HG03469 (cell line): ENCODE measurements at regions not wholly inside any gene's neighbourhood (a gene's known extent, or its start where the extent isn't known, plus 50 kb on each side); places are given as distances from the start of the nearest gene placed in this dataset.

Source experiments
- ATAC-seq: cut with Tn5 transposase; IDR thresholded peaks from one replicate; pipeline ENCODE4 v1.9.1; 2021; ENCODE audit warnings: mild to moderate bottlenecking, moderate library complexity, moderate number of reproducible peaks; ENCODE audit not compliant: unreplicated experiment

DNA sequence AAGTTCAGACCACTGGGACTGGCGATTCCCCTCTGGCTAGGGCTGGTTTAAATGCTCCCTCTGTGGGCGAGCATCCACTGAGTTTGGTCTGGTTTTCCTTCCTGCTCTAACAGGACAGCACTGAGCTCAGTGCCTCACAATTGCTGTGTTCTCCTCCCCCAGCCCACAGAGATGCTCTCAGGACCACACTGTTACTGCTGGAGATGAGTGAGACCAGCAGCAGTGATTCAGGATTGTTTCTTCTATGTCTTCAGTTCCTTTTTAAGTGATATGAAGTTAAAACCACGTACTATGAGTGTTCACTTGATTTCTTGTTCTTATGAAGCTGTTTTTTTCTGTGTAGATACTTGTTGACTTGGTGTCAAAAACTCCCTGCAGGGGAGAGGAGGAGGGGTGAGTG is 180.4 kb upstream of the COL8A1 start:
- no peak for ATAC-seq

DNA sequence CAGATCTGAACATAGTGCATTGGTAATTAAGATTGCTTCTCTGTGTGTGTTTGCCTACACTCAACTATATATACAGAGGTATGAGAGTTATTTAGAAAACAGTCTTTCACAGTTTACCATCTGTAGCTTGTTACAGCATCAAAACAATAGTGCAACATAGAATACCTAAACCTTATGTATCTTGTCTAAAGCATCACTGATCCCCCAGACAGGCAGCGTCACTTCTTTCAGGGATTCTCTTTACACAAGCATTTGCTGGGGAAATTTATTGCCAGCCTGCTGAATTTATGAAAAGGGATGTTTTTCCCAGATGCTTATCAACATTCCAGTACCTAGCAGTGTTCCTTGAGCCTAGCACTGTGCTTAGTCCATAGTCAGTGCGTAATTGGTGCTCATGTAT is 195.8 kb upstream of the COL8A1 start:
- ATAC-seq, result no peak

DNA sequence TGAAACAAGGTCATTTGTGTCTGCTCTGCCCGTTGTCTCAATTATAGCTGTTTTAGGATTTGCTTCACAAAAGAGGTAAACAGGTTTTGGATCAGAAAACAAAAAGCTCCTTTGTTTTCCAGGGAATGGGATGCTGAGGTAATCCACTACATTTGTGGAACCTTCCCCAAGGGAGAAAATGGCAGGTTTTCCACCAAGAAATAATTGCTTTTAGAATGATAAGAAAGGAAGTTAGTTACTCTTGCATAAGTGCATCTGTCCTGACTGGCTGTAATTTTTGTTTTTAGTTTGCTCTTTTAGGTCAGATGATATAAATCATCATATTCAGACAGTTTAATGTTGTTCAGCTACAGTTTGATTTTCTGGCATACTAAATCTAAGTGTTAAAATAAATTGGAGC is 198.5 kb upstream of the COL8A1 start:
- ATAC-seq, result no peak

DNA sequence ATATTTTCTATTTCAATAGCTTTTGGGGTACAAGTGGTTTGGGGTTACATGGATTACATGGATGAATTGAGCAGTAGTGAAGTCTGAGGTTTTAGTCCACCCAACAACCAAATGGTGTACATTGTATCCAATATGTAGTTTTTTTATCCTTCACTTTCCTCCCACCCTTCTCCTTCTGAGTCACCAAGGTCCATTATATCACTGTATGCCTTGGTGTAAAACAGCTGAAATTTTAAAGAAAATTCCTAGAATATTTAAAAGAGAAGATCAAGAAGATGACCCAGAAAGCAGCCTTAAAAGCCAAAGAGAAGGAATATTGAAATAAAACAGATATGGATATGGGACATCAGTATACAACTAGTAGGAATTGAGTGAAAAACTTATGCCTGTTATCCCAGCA is 204.2 kb upstream of the COL8A1 start:
- no peak for ATAC-seq

DNA sequence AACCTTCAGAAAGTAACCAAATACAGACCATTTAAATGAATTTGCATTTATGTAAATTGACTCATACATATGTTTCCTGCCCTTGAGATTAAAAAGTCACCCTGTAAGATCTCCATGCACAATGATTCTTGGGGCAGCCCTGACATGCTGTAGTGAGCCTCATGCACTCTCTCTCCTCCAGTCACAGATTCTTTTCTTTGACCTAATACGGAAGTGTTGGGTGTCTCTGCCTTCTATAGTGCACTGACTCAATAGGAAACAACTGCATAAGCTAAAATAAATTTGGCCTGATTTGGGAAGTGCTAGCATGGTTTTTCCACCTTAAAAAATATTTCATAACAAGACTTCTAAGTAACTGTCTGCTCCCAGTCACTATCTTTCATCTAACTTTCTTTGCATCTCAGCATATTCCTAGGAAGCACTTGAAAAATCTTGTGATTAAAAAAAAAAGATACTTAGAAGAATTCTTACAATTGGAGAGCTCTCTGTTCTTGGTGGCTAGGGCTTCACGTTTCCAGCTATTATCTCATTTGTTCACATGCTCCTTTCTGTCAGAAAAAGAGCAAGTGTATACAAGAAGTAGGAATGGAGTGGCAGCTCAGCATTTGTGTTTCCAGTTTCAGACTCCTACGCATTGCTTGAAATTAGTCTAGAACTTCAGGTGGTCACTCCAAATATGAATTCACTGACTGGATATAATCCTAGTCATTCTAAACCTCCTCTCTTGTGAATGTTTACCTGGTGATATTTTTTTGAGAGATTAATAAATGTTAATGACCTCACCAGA is 207.9 kb upstream of the COL8A1 start:
- no peak for ATAC-seq

DNA sequence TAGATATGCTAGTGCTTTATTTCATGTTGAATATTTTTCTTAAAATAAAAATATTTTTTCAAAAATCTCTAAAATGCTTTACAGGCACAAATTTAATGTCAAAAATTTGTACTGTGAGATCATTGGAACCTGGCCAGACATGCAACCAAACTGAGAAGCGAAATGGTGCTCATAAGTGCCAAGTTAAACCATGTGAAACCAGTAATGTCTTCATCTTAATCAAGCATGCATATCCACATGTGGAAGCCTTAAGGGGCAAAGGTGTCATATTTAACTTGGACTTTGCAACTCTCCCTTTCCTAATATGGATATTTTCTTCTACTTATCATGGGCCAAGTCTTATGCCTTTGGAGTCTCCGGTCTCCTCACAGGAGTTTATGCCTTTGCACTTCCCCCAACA is 208.9 kb upstream of the COL8A1 start:
- peak; percentile 46 for ATAC-seq

DNA sequence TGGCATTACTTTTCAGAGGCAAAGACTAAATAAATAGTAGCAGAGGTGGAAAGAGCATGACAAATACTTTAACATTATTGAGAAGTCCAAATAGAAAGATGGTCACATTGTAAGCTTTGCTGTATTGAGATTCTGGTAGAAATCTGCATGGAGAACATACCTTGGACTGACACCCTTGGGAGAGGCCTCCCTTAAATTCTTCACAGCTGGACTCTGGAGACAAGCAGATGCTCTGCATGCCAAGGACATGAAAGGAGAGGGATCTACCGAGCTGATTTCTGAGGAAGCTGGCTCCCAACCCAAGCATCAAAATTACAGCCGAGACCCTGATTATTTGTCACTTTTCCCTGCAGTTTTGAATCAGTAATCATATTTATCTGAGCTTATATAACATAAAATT is 212.5 kb upstream of the COL8A1 start:
- ATAC-seq, result no peak

DNA sequence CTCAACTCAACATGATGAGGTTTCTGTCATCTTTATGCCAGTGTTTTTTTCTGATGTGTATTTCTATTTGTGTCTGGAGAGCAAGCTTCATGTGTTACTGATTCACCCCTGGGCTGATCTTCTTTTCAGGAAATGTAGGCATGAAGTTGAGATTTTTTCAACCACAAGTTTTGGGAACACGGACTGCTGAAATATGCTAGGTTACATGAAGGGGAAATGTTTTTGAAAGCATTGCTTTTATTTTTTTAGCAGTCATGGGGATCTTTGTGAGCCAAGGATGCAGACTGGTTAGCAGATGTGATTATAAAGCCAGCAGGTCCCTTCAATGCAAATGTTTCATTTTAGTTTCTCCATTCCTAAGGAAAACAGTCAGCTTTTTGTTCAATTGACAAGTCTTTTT is 219.3 kb upstream of the COL8A1 start:
- no peak for ATAC-seq

DNA sequence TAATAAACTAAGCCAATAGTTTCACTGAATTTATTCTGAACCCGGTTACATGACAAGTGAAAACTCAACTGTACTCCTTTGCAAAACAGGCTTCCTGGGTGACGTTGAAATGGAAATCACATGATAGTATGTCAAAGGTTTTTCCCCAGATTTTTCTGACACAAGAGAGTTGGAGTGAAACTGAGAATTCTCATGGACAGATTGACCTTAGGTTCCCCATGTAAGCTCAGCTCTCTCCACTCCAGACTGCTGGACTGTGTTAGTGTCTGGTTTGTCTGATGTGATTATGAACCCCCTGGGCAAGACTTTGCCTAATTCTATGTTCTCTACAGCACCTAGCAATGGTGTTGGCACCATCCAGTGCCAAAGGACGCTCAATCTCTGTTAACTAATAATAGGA is 219.7 kb upstream of the COL8A1 start:
- peak; percentile 61 for ATAC-seq

DNA sequence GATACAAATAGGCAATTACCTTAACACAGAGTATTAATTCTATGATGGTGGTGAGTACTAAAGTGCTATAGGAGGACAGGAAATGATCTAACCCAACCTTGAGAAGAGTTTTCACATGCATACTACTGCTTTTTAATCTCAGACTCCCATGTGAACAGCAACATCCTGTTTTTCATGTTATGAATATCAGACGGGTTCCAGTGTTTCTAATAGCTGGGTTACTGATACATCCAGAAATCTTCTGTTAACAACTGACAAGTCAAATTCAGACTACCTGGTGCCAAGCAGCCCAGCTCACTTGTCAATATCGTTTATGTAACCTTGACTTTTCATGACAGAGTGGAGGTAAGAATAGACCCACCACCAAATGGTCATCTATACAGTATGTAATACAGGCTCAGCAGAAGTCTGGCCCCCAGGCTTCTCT is 220.2 kb upstream of the COL8A1 start:
- ATAC-seq, result peak; percentile 59

DNA sequence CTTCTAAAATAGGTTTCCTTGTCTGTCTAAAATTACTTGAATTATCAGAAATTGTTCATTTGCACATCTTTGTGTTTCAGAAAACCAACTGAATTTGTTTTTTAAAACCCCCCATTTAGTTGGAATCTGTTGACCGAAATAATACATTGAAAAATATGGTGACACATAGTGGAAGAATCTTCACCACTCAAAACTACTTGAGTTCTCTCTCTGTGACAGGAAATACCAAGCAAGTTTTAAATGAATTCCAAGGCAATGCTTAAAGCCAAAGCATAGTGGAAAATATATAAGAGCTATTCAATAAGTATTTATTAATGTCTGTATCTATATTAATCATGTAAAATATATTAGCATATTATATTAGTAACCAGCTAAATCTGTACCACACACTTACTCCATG is 224.9 kb upstream of the COL8A1 start:
- ATAC-seq, result no peak

DNA sequence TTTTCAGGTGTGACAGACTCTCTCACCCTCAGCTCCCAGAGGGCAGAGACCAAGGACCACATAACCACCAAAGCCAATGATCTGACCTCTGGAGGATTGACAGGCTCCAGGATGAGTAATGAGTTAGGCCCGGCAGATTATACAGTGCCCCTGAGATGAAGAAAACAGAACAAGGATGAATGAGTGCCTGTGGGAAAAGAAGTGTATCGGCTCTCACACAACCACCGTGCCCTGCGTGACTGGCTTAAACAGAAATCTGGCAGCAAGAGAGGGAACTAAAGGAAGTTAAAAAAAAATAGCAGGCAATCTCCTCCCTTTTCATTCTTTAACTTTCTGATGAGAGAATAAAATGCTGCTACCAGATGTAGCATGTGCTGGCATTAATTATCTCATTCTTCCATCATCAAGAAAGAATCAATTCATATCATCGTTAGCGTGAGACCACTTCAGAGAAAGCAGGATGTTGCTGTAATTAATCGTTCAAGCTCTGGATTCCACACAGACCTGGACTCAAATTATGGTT is 227.5 kb upstream of the COL8A1 start:
- ATAC-seq, result peak; percentile 36

DNA sequence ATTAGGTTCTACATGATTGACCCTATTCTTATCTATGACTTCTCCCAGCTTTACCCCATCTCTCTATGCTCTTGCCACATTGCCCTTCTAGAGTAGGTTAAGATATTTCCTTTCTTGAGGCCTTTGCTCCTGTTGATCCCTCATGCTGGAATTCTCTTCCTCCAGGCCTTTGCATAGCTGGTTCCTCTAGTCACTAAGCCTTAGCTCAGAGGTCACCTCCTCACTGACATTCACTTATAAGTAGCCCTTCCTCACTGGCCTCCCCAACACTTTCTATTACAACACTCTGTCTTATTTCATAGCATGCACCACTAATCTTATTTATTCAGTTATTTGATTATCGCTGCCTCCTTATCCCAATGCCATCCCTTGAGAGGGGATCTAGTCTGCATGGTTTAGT is 228.4 kb upstream of the COL8A1 start:
- ATAC-seq, result no peak

DNA sequence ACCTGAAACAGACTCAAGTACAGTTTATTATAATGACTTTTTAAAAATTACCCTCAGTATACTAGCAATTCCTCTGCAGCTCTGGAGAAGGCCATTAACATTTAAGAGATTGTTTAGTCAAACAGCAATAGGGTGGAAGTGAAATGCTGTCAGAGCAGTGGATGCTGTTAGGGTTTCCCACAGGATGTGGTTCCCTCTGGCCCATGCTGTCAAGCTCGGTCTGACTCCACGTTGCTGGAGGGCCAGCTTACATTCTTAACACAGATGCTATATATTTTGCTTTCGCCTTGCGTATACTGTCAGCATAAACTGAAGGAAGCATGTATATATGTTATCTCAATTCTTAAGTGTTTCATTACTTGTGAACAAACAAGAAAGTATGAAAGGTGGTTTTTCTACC is 231.1 kb upstream of the COL8A1 start:
- peak; percentile 53 for ATAC-seq

DNA sequence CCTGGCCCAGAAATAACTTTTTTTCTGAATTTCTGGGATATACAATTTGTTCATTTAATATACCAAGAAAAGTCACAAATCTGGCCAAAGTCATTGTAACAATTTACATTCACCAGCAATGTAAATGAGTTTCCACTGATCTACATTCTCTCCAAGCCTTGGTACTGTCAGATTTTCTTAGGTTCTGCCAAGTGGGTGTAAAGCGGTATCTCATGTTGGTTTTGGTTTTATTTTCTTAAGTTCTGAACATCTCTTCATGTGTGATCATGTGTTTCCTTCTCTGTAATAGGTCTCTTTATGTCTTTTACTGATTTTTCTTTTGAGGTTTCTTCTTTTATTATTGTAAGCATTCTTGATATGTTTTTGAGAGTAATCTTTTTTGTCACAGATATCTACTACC is 235.6 kb upstream of the COL8A1 start:
- no peak for ATAC-seq

DNA sequence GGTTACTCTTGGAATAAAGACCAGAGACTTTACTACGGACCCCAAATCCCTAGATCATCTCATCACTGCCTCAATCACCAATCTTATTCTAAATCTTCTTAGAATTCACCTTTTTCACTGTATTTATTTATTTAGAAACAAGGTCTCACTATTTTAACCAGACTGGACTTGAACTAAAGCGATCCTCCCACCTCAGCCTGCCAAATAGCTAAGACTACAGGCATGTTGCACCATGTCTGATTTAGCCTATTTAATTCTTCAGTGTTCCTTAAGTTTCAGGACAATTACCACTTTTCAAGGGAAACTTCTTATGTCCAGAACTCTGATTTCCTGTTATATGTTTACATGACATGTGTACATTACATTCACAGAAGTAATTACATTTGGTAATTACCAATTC is 238.0 kb upstream of the COL8A1 start:
- ATAC-seq, result no peak

DNA sequence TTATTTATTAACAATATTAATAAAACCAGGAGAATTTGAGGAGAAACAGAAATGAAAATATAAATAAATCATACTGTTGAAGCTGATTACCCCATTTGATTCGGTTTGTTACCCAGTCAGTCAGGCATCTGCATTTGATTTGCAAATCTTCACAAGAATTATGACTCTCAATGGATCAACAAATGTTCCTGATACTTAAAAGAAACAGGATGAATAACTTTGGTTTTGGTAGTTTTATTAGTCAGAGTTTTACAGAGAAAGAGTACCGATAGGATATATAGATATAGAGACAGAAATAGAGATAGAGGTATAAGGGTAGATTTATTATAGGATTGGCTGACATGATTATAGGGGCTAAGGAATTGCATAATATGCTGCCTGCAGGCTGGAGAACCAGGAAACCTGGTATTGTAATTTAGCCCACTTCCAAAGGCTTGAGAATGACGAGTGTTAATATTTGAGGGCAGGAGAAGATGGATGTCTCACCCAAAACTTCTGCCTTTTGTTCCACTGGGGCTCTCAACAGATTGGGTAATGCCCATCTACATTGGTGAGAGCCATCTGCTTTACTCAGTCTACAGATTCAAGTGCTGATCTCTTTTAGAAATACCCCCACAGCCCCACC is 241.6 kb upstream of the COL8A1 start:
- ATAC-seq, result no peak

DNA sequence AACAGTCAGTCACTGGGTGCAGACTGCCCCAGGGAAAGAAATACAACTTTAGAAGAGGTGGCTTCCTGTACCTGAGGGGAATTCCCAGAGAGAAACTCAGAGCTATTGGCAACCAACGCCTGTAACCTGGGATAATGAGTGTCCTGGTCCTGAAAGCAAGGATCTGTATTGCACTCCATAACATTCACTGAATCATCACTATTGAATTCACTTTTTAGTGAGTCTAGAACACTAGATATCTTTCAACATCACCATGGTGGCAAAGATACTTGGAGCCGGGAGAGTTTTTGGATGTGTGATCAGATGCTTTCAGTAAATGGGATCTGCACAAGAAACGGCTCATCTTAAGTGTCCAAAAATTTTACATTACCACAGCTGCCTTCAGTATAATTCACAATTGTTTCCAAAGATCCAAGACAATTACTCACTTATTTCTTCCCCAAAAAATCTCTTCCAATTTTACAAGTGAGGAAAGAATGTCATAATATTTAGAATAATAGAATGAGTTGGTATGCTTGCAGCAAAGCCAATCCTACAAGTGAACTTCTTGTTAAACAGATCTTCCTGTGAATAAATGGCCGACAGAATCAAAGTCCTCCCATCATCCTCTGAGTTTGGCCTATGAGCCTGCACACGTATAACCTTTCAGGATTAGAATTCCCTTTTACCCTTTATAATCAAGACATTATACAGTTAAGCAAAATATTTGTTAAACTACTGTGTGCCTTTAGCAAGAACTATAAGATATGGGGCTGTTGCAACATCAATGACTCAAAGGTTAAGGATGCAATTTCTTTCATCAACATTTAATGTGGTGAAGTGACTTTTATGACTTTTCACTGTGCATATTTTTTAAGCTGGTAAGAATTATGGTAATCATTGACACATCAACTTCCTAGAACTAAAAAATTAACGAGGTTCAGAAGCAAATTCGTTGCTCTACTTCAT is 243.3 kb upstream of the COL8A1 start:
- no peak for ATAC-seq

DNA sequence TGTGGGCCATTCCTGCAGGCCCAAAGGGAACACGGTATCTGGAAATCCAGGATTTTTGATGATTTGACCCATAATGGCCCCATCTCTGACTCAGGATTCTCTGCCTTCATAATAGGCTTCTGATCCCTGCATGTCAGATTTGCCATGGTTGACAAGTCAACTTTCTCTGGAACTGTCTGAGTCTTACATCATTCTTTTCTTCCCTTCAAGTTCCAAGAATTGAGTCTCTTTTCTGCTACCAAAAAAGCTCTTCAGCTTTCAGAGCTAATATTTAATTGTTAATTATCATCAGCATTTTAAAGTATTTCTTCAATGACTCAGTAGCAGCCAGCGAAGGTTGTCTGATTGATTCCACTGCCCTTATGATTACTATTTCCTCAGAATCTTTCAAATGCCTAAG is 244.4 kb upstream of the COL8A1 start:
- ATAC-seq, result no peak

DNA sequence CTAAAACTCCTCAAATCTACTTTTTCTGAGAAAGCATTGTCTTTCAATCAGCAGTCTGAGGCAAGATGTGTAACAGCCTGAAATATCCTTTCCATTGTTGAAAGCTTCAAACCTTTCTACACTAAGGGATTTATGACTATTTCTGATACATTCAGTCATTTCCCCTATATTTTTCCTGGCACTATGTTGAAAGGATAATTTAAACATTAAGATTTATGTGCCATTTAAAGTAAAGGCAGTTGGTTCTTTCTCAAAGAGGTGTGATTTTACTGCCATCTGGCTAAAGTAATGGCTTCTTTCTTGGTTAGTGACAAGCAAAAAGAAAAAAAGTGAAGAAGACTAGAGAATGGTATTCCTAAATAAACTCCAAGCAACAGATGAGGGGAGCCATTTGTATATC is 249.6 kb upstream of the COL8A1 start:
- no peak for ATAC-seq

DNA sequence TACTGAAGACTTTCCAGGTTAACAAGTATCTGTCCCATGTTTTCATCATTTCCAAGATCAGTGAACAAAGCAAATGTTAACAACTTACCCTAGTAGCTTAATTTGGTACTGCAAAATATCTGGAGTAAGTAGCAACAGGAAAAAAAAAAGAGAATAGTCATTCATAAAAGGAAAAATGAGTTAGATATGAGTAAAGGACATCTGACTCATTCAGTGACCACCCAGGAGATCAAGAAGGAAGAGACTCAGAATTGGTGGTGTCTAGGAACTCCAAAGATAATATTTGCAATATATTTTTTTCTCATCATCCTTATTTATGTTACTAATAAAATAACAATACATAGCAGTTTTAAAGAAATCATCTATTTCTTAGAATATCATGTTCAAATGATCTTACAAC is 253.8 kb upstream of the COL8A1 start:
- ATAC-seq, result no peak
